ENCODE measurements at regions not wholly inside any gene's neighbourhood (a gene's known extent, or its start where the extent isn't known, plus 50 kb on each side); places are given as distances from the start of the nearest gene placed in this dataset.

GRCh38 chrX:109842611-109843010 is 109.6 kb upstream of the ACSL4 start:
- Histone ChIP-seq H3K4me1 (no peaks in the 10 kb centered on the region), H3K36me3 (no peaks in the 10 kb centered on the region), H3K27ac (no peak overlapping the region), H3K4me3 (replicated peaks in 1 of 3) (no peak overlapping the region), H3K27me3 (no peaks in the 10 kb centered on the region), H3K9me3 (no peaks in the 10 kb centered on the region)
- TF ChIP-seq CTCF (IDR thresholded peaks at IDR 0.05) = no peak
- TF ChIP-seq POLR2A (IDR thresholded peaks at IDR 0.05) = no peak
- no peak for DNase-seq
- 96 to 97% methylated on average over 6 of the region's 6 CpGs for WGBS, 2 donors
- intact Hi-C loops (cut with DNase I) = no loop called here

GRCh38 chrX:109843963-109844751 is 111.1 kb upstream of the ACSL4 start:
- Histone ChIP-seq H3K27me3 (no peaks in the 10 kb centered on the region), H3K27ac (no peak overlapping the region), H3K36me3 (no peaks in the 10 kb centered on the region), H3K4me3 (replicated peaks in 1 of 3) (no peak overlapping the region), H3K4me1 (no peaks in the 10 kb centered on the region), H3K9me3 (no peaks in the 10 kb centered on the region)
- intact Hi-C loops (cut with DNase I) = no loop called here
- TF ChIP-seq POLR2A (IDR thresholded peaks at IDR 0.05) = no peak
- no peak for TF ChIP-seq CTCF (IDR thresholded peaks at IDR 0.05)
- DNase-seq = peak; percentile 16 to 23
- 91 to 93% methylated on average over 1 of the region's 1 CpG for WGBS, 2 donors

- 88 to 93% methylated on average over 4 of the region's 4 CpGs for WGBS, 2 donors
- Histone ChIP-seq H3K27ac (no peak overlapping the region), H3K9me3 (no peaks in the 10 kb centered on the region)
Measured at GRCh38 chrX:109844986-109845385, 111.9 kb upstream of the ACSL4 start.

GRCh38 chrX:109845996-109846395 is 112.9 kb upstream of the ACSL4 start:
- Histone ChIP-seq H3K4me1 (no peaks in the 10 kb centered on the region), H3K27me3 (no peaks in the 10 kb centered on the region), H3K36me3 (no peaks in the 10 kb centered on the region), H3K4me3 (replicated peaks in 1 of 3) (no peak overlapping the region), H3K9me3 (no peaks in the 10 kb centered on the region), H3K27ac (no peak overlapping the region)
- no peak for DNase-seq
- intact Hi-C loops (cut with DNase I) = no loop called here
- 86 to 92% methylated on average over 4 of the region's 4 CpGs for WGBS, 2 donors
- no peak for TF ChIP-seq POLR2A (IDR thresholded peaks at IDR 0.05)
- no peak for TF ChIP-seq CTCF (IDR thresholded peaks at IDR 0.05)

More at GRCh38 chrX:109844986-109845385, 111.9 kb upstream of the ACSL4 start:
- no peaks in the 10 kb centered on the region for H3K4me1 ChIP-seq
- no peak for TF ChIP-seq POLR2A (IDR thresholded peaks at IDR 0.05)
- no peak for TF ChIP-seq CTCF (IDR thresholded peaks at IDR 0.05)
- no peaks in the 10 kb centered on the region for H3K27me3 ChIP-seq
- intact Hi-C loops (cut with DNase I) = no loop called here
- no peak overlapping the region for H3K4me3 ChIP-seq (replicated peaks in 1 of 3)
- no peak for DNase-seq
- H3K36me3 ChIP-seq = no peaks in the 10 kb centered on the region
